ENCODE measurements at regions not wholly inside any gene's neighbourhood (a gene's known extent, or its start where the extent isn't known, plus 50 kb on each side); places are given as distances from the start of the nearest gene placed in this dataset.

- H3K9me3 ChIP-seq, result 0 out of 2 replicates have a peak, but pooled peaks cover 4% of the 10 kb centered on the region
- no peaks in the 10 kb centered on the region for H3K4me1 ChIP-seq (ENCODE audit: control insufficient read depth in 1 of 2, insufficient read depth in 2 of 2, low read depth in 1 of 2, low read length in 1 of 2)
- H4K20me1 ChIP-seq (ENCODE audit: insufficient read depth), result no peaks in the 10 kb centered on the region
- no peak overlapping the region for H3K27ac ChIP-seq (ENCODE audit: low read depth in 2 of 2, low read length in 1 of 2)
- H3F3A ChIP-seq (replicated peaks; ENCODE audit: insufficient read depth), result no peaks in the 10 kb centered on the region
- H3K27me3 ChIP-seq (ENCODE audit: insufficient read depth), result no peaks in the 10 kb centered on the region
- no peak for DNase-seq
- TF ChIP-seq POLR2AphosphoS5 (IDR thresholded peaks at IDR 0.05; ENCODE audit: low read depth, low read length) (no peak), NRF1 (IDR thresholded peaks at IDR 0.05; ENCODE audit: low read depth, low read length) (no peak), YY1 (IDR thresholded peaks at IDR 0.05; ENCODE audit: low read depth) (no peak), TAF1 (IDR thresholded peaks at IDR 0.05; ENCODE audit: borderline replicate concordance, low read depth, low read length) (no peak), CHD2 (IDR thresholded peaks at IDR 0.05; ENCODE audit: low read length, partially characterized antibody) (no peak), RFX5 (IDR thresholded peaks at IDR 0.05; ENCODE audit: low read length) (no peak), CTCF (IDR thresholded peaks at IDR 0.05) (no peak), ELF1 (IDR thresholded peaks at IDR 0.05) (no peak), EP300 (IDR thresholded peaks at IDR 0.05; ENCODE audit: borderline replicate concordance in 1 of 2, low read depth in 1 of 2, low read length in 1 of 2) (no peak), JUND (IDR thresholded peaks at IDR 0.05) (no peak), RXRA (IDR thresholded peaks at IDR 0.05; ENCODE audit: borderline replicate concordance, low read depth) (no peak), REST (IDR thresholded peaks at IDR 0.05; ENCODE audit: low read depth, low read length) (no peak), GABPA (IDR thresholded peaks at IDR 0.05; ENCODE audit: low read depth) (no peak), TCF12 (IDR thresholded peaks at IDR 0.05) (no peak), TEAD4 (IDR thresholded peaks at IDR 0.05; ENCODE audit: borderline replicate concordance, insufficient read depth) (no peak), SMC3 (IDR thresholded peaks at IDR 0.05; ENCODE audit: low read depth, low read length) (no peak), FOXJ3 (CRISPR knock-in tag; IDR thresholded peaks at IDR 0.05) (no peak), GATA2 (CRISPR knock-in tag; IDR thresholded peaks at IDR 0.05) (no peak), RAD21 (IDR thresholded peaks at IDR 0.05; ENCODE audit: low read length) (no peak), NFIC (IDR thresholded peaks at IDR 0.05; ENCODE audit: borderline replicate concordance) (no peak)
- no peak overlapping the region for H2AFZ ChIP-seq (ENCODE audit: low read depth)
- H3K79me2 ChIP-seq (ENCODE audit: insufficient read depth), result no peaks in the 10 kb centered on the region
- H3K9ac ChIP-seq, result no peak overlapping the region
- 0% methylated on average over 1 of the region's 1 CpG for WGBS (ENCODE audit: low lambda C conversion rate)
- no peak overlapping the region for H3K4me3 ChIP-seq (ENCODE audit: low read depth in 2 of 2, low read length in 1 of 2)
- POLR2A ChIA-PET, result no interaction called here
- no peaks in the 10 kb centered on the region for H3K36me3 ChIP-seq (replicated peaks in 1 of 2; ENCODE audit: control insufficient read depth in 1 of 2, insufficient read depth in 2 of 2, low read length in 1 of 2)
- H3K4me2 ChIP-seq, result no peak overlapping the region
- CTCF ChIA-PET, result no interaction called here
- no peaks in the 10 kb centered on the region for H3K9me2 ChIP-seq
Observed at GRCh38 chrX:76228499-76228898, 55.6 kb downstream of the PBDC1 start.

All from SK-N-SH (cell line).